Left forelimb (tissue), 1 donor: ENCODE measurements at regions not wholly inside any gene's neighbourhood (a gene's known extent, or its start where the extent isn't known, plus 50 kb on each side); places are given as distances from the start of the nearest gene placed in this dataset.

ENCODE experiments used
- DNase-seq: peaks from one replicate; pipeline ENCODE4 v3.0.0-alpha.2; 2018; ENCODE audit warnings: low spot score

GRCh38 chr14:50038398-50039119, 77.8 kb downstream of the VCPKMT start:
- no peak for DNase-seq

- DNase-seq = no peak
Measured at GRCh38 chr14:50039120-50039517, 77.3 kb downstream of the VCPKMT start.

DNA sequence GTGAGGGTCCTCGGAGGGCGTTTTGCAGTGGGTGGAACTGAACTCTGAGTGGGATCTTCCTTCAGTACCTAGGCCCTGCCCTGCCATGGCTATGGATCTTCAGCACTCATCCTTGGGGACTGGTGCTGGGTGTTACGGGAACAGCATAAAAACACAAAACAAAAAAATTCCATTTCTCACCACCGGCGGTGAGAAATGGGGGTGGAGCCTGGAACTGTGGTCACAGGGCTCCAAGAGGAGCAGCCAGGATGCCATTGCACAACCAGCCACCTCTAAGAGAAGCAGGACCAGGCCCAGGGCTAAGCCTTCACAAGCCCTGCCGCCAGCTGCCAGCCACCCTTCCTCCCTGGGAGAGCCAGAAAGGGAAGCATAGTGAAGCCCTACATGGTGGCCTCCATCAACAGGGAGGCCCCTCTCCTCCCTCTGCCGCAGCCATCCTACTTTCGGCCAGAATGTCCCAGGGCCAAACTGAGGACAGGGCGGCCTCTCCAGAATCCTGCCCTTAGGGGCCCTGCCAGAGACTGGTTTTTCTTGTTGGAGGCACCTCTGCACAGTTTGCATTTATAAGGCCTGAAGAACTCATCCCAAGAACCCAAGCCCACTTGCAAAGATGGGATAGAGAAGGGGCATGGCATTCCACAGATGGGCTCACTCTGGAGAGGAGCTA, 76.5 kb downstream of the VCPKMT start:
- no peak for DNase-seq

DNA sequence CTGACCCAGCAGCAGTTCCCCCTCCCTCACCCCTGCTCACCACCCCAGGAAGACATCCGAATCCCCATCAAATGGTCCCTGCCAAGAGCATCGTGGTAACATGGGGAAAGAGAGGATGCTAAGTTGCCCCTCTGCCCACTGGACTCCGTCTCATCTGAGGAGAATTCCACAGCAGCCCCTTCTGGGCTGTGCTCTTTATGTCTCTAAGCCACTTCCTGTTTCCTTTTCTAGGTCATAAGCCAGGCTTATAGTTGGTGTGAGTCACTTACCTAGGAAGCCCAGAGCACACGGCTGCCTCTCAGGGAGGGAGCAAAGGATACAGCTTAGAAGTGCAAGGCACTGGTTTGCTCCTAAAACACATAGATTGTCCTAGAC, 76.0 kb downstream of the VCPKMT start:
- no peak for DNase-seq

DNA sequence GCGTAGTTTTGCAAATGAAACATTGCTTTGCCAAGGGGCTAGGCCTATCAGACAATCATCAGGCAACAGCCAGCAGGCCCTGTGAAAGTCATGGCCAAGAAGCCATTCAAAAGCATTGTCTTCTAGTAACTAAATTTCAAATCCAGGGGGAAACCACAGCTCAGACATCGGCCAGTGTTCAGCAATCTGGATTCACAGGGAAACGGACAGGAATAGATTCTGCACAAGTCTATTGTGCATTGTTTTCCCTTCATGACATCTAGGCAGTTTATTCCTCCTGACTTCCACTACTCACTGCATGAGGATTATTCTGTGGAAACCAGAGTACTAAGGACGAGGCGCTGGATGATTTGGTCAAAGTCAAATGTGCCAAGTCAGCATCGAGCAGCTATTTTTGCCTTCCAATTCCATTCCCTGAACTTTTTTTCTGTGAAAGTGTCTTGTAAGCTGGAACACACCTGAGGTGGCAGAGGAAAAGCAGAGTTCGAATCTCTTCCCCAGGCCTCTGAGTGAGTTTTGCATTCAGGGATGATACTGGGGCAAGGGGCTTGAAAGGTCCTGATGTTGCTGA, 75.4 kb downstream of the VCPKMT start:
- DNase-seq = no peak

- no peak for DNase-seq
Measured at GRCh38 chr14:50041980-50042379, 74.4 kb downstream of the VCPKMT start.

DNA sequence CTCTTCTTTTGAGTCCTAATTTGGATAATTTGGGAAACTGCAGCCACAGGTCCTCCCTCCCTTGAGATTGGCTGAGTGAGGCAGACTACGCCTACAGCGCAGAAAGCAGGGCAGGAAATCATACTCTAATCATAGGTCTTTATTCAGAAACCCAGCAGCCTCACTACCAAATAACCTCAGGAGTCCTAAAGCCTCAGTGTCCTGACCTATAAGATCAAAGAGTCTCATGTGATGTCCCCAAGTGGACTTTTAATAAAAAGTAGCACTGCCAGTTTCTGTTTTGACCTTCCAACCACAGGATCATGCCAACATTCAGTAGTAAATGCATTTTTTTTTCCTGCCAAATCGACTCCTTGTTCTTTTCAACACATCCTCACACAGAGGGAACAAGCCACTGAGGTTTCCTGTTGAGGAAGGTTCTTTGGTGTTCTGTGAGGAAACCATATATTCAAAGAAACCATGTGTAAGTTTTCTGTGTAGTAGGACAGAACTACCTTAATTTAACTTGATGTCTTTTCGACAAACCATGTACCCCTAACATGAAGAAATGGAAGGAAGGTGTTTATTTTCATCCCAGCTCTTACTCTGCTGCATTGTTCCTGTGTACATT, 72.2 kb downstream of the VCPKMT start:
- no peak for DNase-seq

- DNase-seq = no peak
Measured at GRCh38 chr14:50045039-50045711, 71.2 kb downstream of the VCPKMT start.

- no peak for DNase-seq
Measured at GRCh38 chr14:50045837-50046236, 70.5 kb downstream of the VCPKMT start.

DNA sequence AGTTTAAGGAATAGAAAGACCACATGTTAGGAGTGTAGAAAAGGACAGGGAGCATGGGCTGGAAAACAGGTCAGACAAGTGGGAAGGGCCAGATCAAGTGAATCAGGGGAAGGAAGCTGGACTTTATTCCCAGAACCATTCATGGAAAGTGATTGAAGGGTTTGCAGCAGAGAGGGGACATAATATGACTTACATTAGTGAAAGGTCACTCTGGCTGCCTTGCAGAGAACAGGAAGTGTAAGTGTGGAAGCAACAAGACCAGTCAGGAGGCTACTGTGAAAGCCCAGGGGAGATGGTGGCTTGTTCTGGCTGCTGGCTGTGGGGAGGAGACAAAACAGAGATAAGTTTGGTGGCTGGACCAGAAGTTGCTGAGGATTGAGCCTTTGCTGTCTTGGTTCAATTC, 69.1 kb downstream of the VCPKMT start:
- no peak for DNase-seq

DNA sequence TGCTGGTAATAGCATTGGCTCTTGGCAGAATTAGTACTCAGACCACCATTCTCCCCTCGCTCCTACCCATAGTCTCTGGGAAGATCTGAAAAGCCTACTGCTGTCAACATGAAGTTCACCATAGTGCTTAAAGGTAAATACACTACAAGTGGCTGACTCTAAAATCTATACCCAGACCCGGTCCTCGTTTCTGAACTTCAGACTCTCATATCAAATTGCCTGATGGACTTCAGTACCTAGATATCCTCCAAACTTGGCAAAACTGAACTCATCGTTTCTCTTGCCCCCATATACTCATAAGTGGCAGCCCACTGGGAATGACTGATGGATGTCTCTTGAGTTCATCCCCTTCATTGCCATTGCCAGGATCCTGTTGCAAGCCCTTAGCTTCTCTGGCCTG, 67.3 kb downstream of the VCPKMT start:
- no peak for DNase-seq

DNA sequence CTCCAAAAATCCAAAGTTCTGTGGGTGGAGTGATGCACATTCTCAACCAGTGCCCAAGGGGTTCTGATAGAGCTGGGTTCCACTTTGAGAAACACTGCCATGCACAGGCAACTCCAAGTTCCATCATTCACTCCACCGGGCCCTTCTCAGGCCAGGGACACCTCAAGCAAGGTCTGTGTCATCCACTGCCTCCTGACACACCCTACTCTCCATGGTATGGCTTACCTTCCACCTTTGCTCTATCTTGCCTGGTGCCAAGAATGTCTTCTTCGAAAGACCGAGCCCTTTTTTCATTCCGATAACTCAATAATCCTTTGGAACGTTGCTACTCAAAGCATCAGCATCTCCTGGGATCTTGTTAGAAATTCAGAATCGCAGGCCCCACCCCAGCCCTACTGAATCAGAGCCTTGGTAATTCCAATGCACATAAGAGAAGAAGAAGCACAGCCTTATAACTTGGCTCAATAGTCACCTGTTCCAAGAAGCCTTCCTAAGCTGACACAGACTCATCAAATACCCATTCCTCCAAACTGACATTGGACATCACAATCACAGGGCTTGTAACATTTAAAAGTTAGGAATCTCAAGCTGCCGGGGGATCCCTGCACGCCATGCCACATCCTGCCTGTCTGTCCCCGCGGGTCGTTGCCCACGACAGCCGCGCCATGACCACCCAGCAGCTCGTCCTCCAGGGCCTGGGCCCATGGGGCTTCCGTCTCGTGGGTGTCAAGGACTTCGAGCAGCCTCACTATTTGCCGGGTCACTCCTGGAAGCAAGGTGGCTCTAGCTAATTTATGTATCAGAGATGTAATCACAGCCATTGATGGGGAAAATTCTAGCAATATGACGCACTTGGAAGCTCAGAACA, 66.4 kb downstream of the VCPKMT start:
- DNase-seq = no peak

DNA sequence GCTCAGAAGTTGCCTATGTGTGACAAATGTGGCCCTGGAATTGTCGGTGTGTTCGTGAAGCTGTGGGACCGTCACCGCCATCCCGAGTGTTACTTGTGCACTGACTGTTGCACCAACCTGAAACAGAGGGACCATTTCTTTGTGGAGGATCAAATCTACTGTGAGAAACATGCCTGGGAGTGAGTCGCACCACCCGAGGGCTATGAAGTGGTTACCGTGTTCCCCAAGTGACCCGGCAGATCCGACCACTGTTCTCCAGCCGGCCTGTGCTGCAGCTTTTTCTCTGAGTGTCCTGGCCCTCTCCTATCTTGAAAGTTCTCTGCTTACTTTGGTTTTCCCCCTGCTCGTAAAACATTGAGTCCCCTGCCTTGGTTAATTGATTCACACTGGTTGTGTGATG, 65.3 kb downstream of the VCPKMT start:
- no peak for DNase-seq

DNA sequence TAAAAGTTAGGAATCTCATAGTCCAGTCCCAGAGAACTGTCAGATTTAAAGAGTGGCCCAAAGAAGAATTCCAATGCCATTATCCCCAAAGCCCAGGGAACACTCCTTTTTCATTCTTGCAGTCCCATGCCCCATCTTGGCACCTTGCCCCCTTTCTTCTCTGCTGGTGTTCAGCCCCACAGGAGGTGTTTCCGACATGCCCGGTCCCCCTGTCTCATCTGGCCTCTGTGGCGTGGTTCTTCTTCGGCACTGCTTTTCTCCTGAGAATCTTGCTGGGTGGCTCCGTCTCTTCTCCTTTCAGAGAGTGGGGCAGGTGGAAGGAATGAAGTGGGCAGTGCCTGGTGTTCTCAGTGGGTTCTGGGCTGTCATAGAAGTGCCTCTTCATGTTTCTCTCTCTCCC, 64.7 kb downstream of the VCPKMT start:
- no peak for DNase-seq

- no peak for DNase-seq
Measured at GRCh38 chr14:50052517-50052916, 63.9 kb downstream of the VCPKMT start.

DNA sequence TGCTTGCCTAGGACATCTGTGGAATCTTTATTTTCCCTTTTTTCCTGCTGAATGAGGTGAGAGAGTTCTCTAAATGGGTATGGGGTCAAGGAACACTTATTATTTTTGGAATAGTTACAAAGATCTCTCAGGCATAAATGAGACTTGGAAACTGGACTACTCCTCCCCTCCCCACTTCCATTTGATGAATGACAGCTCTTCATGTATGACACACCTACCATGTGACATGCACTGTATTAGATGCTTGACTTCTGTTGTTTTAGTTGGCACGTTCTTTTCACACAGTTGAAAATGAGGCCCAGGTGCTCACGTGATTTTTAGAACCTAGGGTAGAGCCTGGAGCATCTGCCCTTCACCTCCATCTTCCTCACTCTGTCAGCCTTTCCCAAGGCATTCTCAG, 62.4 kb downstream of the VCPKMT start:
- no peak for DNase-seq

- no peak for DNase-seq
Measured at GRCh38 chr14:50055461-50056228, 60.7 kb downstream of the VCPKMT start.

DNA sequence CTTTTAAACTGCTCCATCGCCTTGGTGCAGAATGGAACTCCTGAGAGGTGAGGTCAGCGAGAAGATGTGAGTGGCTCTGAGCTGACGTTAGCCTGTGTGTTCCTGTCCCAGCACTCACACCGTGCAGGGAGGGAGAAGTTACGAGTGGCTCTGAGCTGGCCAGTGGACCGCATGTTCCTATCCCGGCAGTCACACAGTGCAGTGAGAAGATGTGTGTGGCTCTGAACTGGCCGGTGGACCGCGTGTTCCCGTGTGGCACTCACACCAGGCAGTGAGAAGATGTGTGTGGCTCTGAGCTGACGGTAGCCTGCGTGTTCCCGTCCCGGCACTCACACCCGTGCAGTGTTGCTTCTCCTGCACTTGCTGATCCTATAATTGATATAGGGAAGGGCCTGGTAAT, 59.9 kb downstream of the VCPKMT start:
- DNase-seq = no peak

GRCh38 chr14:50057331-50057730, 59.0 kb downstream of the VCPKMT start:
- no peak for DNase-seq

- no peak for DNase-seq
Measured at GRCh38 chr14:50058113-50058512, 58.3 kb downstream of the VCPKMT start.
